ENCODE measurements at regions not wholly inside any gene's neighbourhood (a gene's known extent, or its start where the extent isn't known, plus 50 kb on each side); places are given as distances from the start of the nearest gene placed in this dataset.
"Not testable (repeated sequence)": the region's sequence is repeated elsewhere in the genome, so short reads cannot be mapped to it uniquely, and the experiment has no call there.

DNA sequence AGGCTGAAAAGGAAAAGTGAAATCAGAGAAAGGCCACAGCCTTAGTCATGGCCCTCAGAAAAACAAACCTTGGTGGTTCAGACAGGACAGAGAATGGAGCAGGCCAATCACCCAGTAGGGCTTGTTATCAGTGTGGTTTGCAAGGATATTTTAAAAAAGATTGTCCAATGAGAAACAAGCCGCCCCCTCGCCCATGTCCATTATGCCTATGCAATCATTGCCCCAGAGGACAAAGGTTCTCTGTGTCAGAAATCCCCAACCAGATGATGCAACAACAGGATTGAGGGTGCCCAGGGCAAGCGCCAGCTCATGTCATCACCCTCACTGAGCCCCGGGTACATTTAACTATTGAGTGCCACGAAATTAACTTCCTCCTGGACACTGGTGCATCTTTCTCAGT lies 326.7 kb downstream of the SRGAP2C start:
- TF ChIP-seq TAF1 (IDR thresholded peaks at IDR 0.05; ENCODE audit: borderline replicate concordance, low read depth, low read length); POLR2A (IDR thresholded peaks at IDR 0.05; ENCODE audit: low read depth, low read length): not testable (repeated sequence)

Data from GM12892 (cell line).